ENCODE measurements at regions not wholly inside any gene's neighbourhood (a gene's known extent, or its start where the extent isn't known, plus 50 kb on each side); places are given as distances from the start of the nearest gene placed in this dataset.

- ChIA-PET CTCF (interaction anchor here (0.6 kb wide), 1 partner anchor 52 kb away, joined by 3 read pairs; no protein-coding TSS in a partner anchor), SMC1A (ENCODE audit: uncharacterized antibody, unreplicated experiment) (no interaction called here), RAD21 (ENCODE audit: unreplicated experiment) (no interaction called here), POLR2A (no interaction called here)
- Histone ChIP-seq H3K4me3 (no peak overlapping the region), H3K4me1 (ENCODE audit: control insufficient read depth, insufficient read depth, low read length) (no peaks in the 10 kb centered on the region), H3K27me3 (replicated peaks in 1 of 2; ENCODE audit: control insufficient read depth in 2 of 2, insufficient read depth in 2 of 2, low read length in 1 of 2) (no peaks in the 10 kb centered on the region), H3K9me3 (replicated peaks; ENCODE audit: control insufficient read depth, insufficient read depth, low read length) (no peaks in the 10 kb centered on the region), H3K4me2 (ENCODE audit: control insufficient read depth, insufficient read depth) (no peak overlapping the region), H4K20me1 (ENCODE audit: control insufficient read depth, insufficient read depth) (no peaks in the 10 kb centered on the region), H3K9ac (ENCODE audit: control insufficient read depth, insufficient read depth, low read length) (no peak overlapping the region), H2AFZ (ENCODE audit: control insufficient read depth, low read depth, low read length) (no peak overlapping the region), H3K79me2 (ENCODE audit: control insufficient read depth, insufficient read depth, low read length) (no peaks in the 10 kb centered on the region), H3K27ac (ENCODE audit: control insufficient read depth, insufficient read depth) (no peak overlapping the region), H3K36me3 (ENCODE audit: control insufficient read depth in 2 of 2, insufficient read depth in 2 of 2, low read length in 1 of 2) (no peaks in the 10 kb centered on the region)
- in situ Hi-C loops (cut with MboI) = no loop called here
- FAIRE-seq (no peak), DNase-seq (ENCODE audit: low read depth, low spot score) (no peak), ATAC-seq (no peak)
- intact Hi-C loops (cut with micrococcal nuclease; ENCODE audit: unreplicated experiment) = no loop called here
- 25% methylated on average over 2 of the region's 2 CpGs for WGBS (ENCODE audit: insufficient coverage, insufficient replicate concordance, low lambda C conversion rate, missing lambda C conversion rate)
- no TSS peak for BruUV-seq (replicated peaks)
- TF ChIP-seq BCL3 (IDR thresholded peaks at IDR 0.05; ENCODE audit: borderline replicate concordance, insufficient read depth, low read depth, low read length, poor library complexity, severe bottlenecking) (no peak), ATF7 (IDR thresholded peaks at IDR 0.05; ENCODE audit: low read depth) (no peak), LARP7 (IDR thresholded peaks at IDR 0.05) (no peak), ESRRA (IDR thresholded peaks at IDR 0.05; ENCODE audit: low read length) (no peak), HDGF (IDR thresholded peaks at IDR 0.05) (no peak), SMAD1 (IDR thresholded peaks at IDR 0.05; ENCODE audit: low read depth, partially characterized antibody) (no peak), BHLHE40 (IDR thresholded peaks at IDR 0.05; ENCODE audit: borderline replicate concordance in 1 of 2, low read depth in 2 of 2, low read length in 1 of 2) (no peak), GABPA (IDR thresholded peaks at IDR 0.05; ENCODE audit: low read depth) (no peak), IRF4 (IDR thresholded peaks at IDR 0.05; ENCODE audit: low read depth, low read length) (no peak), FOXK2 (IDR thresholded peaks at IDR 0.05) (no peak), SREBF2 (IDR thresholded peaks at IDR 0.05; ENCODE audit: low read length) (no peak), CBFB (IDR thresholded peaks at IDR 0.05; ENCODE audit: low read depth) (no peak), JUNB (IDR thresholded peaks at IDR 0.05) (no peak), SIX5 (IDR thresholded peaks at IDR 0.05; ENCODE audit: low read depth, low read length, severe bottlenecking) (no peak), POU2F2 (IDR thresholded peaks at IDR 0.05; ENCODE audit: borderline replicate concordance, low read depth, low read length) (no peak), CREM (IDR thresholded peaks at IDR 0.05; ENCODE audit: low read depth) (no peak), IRF5 (IDR thresholded peaks at IDR 0.05; ENCODE audit: borderline replicate concordance) (no peak), SUZ12 (IDR thresholded peaks at IDR 0.05; ENCODE audit: unreplicated experiment) (no peak)
Measured at GRCh38 chr3:20914310-20914709, 728.3 kb upstream of the SGO1 start.
